PFSK-1 (cell line): ENCODE measurements at regions not wholly inside any gene's neighbourhood (a gene's known extent, or its start where the extent isn't known, plus 50 kb on each side); places are given as distances from the start of the nearest gene placed in this dataset.

ENCODE experiments used
- FOXP2 ChIP-seq: optimal IDR thresholded peaks from 2 replicates; pipeline ENCODE3; 2011; ENCODE audit warnings: borderline replicate concordance, control low read depth, inconsistent platforms; ENCODE audit not compliant: insufficient read depth; ENCODE audit errors: extremely low read length, extremely low read depth
- POLR2AphosphoS5 ChIP-seq: IDR thresholded peaks from 2 replicates; pipeline ENCODE4 v1.6.1; 2012; ENCODE audit warnings: low read depth, mild to moderate bottlenecking, control low read depth, low read length, moderate library complexity
- SIN3A ChIP-seq: IDR thresholded peaks from 2 replicates; pipeline ENCODE4 v1.6.1; 2012; ENCODE audit warnings: mild to moderate bottlenecking, low read length, moderate library complexity, borderline replicate concordance; ENCODE audit not compliant: insufficient read depth
- TAF1 ChIP-seq: IDR thresholded peaks from 2 replicates; pipeline ENCODE4 v1.6.1; 2012; ENCODE audit warnings: low read length, control low read depth, borderline replicate concordance; ENCODE audit not compliant: insufficient read depth
- TF ChIP-seq, protein P1 (sequence below), 2 experiments: IDR thresholded peaks; 2 replicates each; pipeline versions ENCODE4 v1.6.1 to v1.8.0; 2011 to 2012; ENCODE audit warnings: low read depth in 2 of 2, low read length in 2 of 2, control low read depth in 1 of 2, inconsistent platforms in 1 of 2, mild to moderate bottlenecking in 1 of 2, moderate library complexity in 1 of 2; ENCODE audit not compliant: insufficient read depth in 1 of 2

DNA sequence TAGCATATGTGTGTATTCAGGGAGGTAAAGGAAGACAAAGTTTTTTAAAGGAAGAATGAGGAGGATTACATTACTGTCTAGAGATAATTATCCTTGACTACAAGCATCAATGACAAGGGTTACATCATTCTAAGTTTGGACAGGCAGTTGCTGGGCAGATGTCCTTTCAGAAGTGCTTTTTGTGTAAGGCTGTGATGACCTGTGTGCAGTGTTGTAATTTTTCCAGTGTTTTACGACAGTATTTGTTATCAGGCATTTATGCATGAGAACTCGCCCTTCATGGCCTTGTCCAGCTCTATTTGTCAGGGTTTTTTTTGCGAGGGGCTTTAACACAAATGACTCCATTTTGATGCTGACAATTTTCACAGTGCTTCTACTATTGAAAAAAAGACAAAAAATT lies 658.3 kb upstream of the NXPH2 start:
- TF ChIP-seq TAF1: no peak
- no peak for TF ChIP-seq SIN3A
- no peak for TF ChIP-seq POLR2AphosphoS5
- no peak for TF ChIP-seq FOXP2
- TF ChIP-seq, protein P1, sequence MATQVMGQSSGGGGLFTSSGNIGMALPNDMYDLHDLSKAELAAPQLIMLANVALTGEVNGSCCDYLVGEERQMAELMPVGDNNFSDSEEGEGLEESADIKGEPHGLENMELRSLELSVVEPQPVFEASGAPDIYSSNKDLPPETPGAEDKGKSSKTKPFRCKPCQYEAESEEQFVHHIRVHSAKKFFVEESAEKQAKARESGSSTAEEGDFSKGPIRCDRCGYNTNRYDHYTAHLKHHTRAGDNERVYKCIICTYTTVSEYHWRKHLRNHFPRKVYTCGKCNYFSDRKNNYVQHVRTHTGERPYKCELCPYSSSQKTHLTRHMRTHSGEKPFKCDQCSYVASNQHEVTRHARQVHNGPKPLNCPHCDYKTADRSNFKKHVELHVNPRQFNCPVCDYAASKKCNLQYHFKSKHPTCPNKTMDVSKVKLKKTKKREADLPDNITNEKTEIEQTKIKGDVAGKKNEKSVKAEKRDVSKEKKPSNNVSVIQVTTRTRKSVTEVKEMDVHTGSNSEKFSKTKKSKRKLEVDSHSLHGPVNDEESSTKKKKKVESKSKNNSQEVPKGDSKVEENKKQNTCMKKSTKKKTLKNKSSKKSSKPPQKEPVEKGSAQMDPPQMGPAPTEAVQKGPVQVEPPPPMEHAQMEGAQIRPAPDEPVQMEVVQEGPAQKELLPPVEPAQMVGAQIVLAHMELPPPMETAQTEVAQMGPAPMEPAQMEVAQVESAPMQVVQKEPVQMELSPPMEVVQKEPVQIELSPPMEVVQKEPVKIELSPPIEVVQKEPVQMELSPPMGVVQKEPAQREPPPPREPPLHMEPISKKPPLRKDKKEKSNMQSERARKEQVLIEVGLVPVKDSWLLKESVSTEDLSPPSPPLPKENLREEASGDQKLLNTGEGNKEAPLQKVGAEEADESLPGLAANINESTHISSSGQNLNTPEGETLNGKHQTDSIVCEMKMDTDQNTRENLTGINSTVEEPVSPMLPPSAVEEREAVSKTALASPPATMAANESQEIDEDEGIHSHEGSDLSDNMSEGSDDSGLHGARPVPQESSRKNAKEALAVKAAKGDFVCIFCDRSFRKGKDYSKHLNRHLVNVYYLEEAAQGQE (IDR thresholded peaks at IDR 0.05; ENCODE audit: insufficient read depth in 1 of 2, low read depth in 2 of 2, low read length in 2 of 2): no peak

DNA sequence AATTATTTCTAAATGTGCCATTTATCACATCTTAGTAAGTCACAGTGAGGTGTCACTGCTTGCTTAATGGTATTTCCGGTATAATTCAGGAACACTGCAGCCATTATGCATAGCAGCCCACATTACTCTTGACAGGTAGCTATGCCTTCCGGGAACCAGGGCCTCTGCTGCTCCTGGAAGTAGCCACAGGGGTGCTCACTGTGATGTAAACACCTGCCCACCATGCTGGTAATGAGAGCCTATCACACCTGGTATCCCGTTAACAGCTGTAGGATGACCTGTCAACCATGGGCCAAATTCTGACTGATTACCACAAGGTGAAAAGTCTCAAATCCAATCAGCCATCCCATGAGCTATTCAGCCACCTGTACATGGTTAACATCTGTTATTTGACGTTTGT lies 647.0 kb upstream of the NXPH2 start:
- TF ChIP-seq TAF1: no peak
- TF ChIP-seq SIN3A: no peak
- TF ChIP-seq, protein P1 (IDR thresholded peaks at IDR 0.05; ENCODE audit: insufficient read depth in 1 of 2, low read depth in 2 of 2, low read length in 2 of 2): no peak
- no peak for TF ChIP-seq POLR2AphosphoS5
- no peak for TF ChIP-seq FOXP2

- TF ChIP-seq, protein P1 (IDR thresholded peaks at IDR 0.05; ENCODE audit: insufficient read depth in 1 of 2, low read depth in 2 of 2, low read length in 2 of 2): no peak
- TF ChIP-seq POLR2AphosphoS5 (no peak), TAF1 (no peak), FOXP2 (no peak), SIN3A (no peak)
Measured at GRCh38 chr2:139424101-139424500, 643.9 kb upstream of the NXPH2 start.

- TF ChIP-seq POLR2AphosphoS5: no peak
- TF ChIP-seq, protein P1 (IDR thresholded peaks at IDR 0.05; ENCODE audit: insufficient read depth in 1 of 2, low read depth in 2 of 2, low read length in 2 of 2): no peak
- no peak for TF ChIP-seq TAF1
- no peak for TF ChIP-seq SIN3A
- TF ChIP-seq FOXP2: no peak
Measured at GRCh38 chr2:139411236-139411635, 631.0 kb upstream of the NXPH2 start.

DNA sequence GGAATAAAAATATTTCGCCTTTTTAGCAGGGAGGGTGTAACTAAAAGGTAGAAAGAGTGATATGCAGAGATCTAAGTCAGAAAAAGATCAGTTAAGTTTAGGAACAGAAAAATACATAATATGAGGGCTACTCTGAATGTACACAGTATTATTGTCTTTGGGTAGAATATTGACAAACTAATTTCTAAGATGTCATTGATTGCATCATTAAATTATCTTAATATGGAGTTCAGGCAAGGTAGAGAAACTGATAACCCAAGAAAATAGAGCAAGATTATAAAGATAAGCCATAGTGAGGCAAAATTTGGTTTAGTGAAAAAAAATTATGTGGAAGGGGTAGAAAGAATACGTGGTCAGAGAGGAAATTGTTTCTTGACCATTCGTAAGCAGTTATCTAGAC lies 629.0 kb upstream of the NXPH2 start:
- no peak for TF ChIP-seq FOXP2
